ENCODE measurements at regions not wholly inside any gene's neighbourhood (a gene's known extent, or its start where the extent isn't known, plus 50 kb on each side); places are given as distances from the start of the nearest gene placed in this dataset.
"Not testable (repeated sequence)": the region's sequence is repeated elsewhere in the genome, so short reads cannot be mapped to it uniquely, and the experiment has no call there.

GRCh38 chr1:188170411-188170810 lies 1341.7 kb downstream of the PLA2G4A start:
- TF ChIP-seq EP300 (conservative IDR thresholded peaks at IDR 0.05; ENCODE audit: poor library complexity, severe bottlenecking) (no peak), SMC3 (conservative IDR thresholded peaks at IDR 0.05; ENCODE audit: poor library complexity) (no peak), RAD21 (conservative IDR thresholded peaks at IDR 0.05) (no peak), MXI1 (conservative IDR thresholded peaks at IDR 0.05; ENCODE audit: poor library complexity, severe bottlenecking) (no peak), REST (IDR thresholded peaks at IDR 0.05; ENCODE audit: borderline replicate concordance) (no peak), CTCF (IDR thresholded peaks at IDR 0.05; ENCODE audit: poor library complexity, severe bottlenecking) (no peak), TAF1 (IDR thresholded peaks at IDR 0.05; ENCODE audit: low read depth) (no peak), EZH2 (IDR thresholded peaks at IDR 0.05; ENCODE audit: borderline replicate concordance, insufficient read depth, low read length, poor library complexity, severe bottlenecking) (no peak), POLR2AphosphoS5 (IDR thresholded peaks at IDR 0.05) (no peak)
- no peaks in the 10 kb centered on the region for H3F3A ChIP-seq (ENCODE audit: insufficient read depth, low read length, poor library complexity, severe bottlenecking)
- H2AFZ ChIP-seq (ENCODE audit: low read depth, low read length), result no peak overlapping the region

GRCh38 chr1:188170935-188171334 lies 1342.2 kb downstream of the PLA2G4A start:
- Histone ChIP-seq H3F3A (ENCODE audit: insufficient read depth, low read length, poor library complexity, severe bottlenecking) (no peaks in the 10 kb centered on the region), H3K27me3 (ENCODE audit: insufficient read depth, low read depth, low read length) (no peaks in the 10 kb centered on the region), H3K79me2 (replicated peaks; ENCODE audit: insufficient read depth, low read length) (no peaks in the 10 kb centered on the region), H3K27ac (ENCODE audit: low read length) (no peak overlapping the region), H4K20me1 (ENCODE audit: insufficient read depth) (no peaks in the 10 kb centered on the region), H3K9me3 (ENCODE audit: low read length) (no peaks in the 10 kb centered on the region), H3K4me3 (ENCODE audit: low read length) (no peak overlapping the region), H3K36me3 (ENCODE audit: insufficient read depth, low read length) (no peaks in the 10 kb centered on the region), H3K9ac (ENCODE audit: low read length) (no peak overlapping the region), H2AFZ (ENCODE audit: low read depth, low read length) (no peak overlapping the region), H3K9me2 (ENCODE audit: insufficient read depth, low read length) (no peaks in the 10 kb centered on the region), H3K4me2 (ENCODE audit: low read length) (no peak overlapping the region)
- TF ChIP-seq EZH2 (IDR thresholded peaks at IDR 0.05; ENCODE audit: borderline replicate concordance, insufficient read depth, low read length, poor library complexity, severe bottlenecking) (no peak), MXI1 (conservative IDR thresholded peaks at IDR 0.05; ENCODE audit: poor library complexity, severe bottlenecking) (no peak), RAD21 (conservative IDR thresholded peaks at IDR 0.05) (no peak), EP300 (conservative IDR thresholded peaks at IDR 0.05; ENCODE audit: poor library complexity, severe bottlenecking) (no peak), TAF1 (IDR thresholded peaks at IDR 0.05; ENCODE audit: low read depth) (no peak), REST (IDR thresholded peaks at IDR 0.05; ENCODE audit: borderline replicate concordance) (no peak), POLR2AphosphoS5 (IDR thresholded peaks at IDR 0.05) (no peak), SMC3 (conservative IDR thresholded peaks at IDR 0.05; ENCODE audit: poor library complexity) (no peak), CTCF (IDR thresholded peaks at IDR 0.05; ENCODE audit: poor library complexity, severe bottlenecking) (no peak)

More at GRCh38 chr1:188170411-188170810, 1341.7 kb downstream of the PLA2G4A start:
- H3K4me3 ChIP-seq (ENCODE audit: low read length), result no peak overlapping the region
- no peaks in the 10 kb centered on the region for H3K79me2 ChIP-seq (replicated peaks; ENCODE audit: insufficient read depth, low read length)
- no peaks in the 10 kb centered on the region for H3K9me2 ChIP-seq (ENCODE audit: insufficient read depth, low read length)
- no peaks in the 10 kb centered on the region for H4K20me1 ChIP-seq (ENCODE audit: insufficient read depth)
- no peaks in the 10 kb centered on the region for H3K9me3 ChIP-seq (ENCODE audit: low read length)
- no peak overlapping the region for H3K9ac ChIP-seq (ENCODE audit: low read length)
- no peaks in the 10 kb centered on the region for H3K27me3 ChIP-seq (ENCODE audit: insufficient read depth, low read depth, low read length)
- no peaks in the 10 kb centered on the region for H3K36me3 ChIP-seq (ENCODE audit: insufficient read depth, low read length)
- peak overlapping the region; percentile 9 for H3K27ac ChIP-seq (ENCODE audit: low read length)
- no peak overlapping the region for H3K4me2 ChIP-seq (ENCODE audit: low read length)

GRCh38 chr1:188182063-188182462 lies 1353.3 kb downstream of the PLA2G4A start:
- H2AFZ ChIP-seq (ENCODE audit: low read depth, low read length); H3K27ac ChIP-seq (ENCODE audit: low read length); H3K79me2 ChIP-seq (replicated peaks; ENCODE audit: insufficient read depth, low read length); H3K27me3 ChIP-seq (ENCODE audit: insufficient read depth, low read depth, low read length); H3K4me2 ChIP-seq (ENCODE audit: low read length); H3K9ac ChIP-seq (ENCODE audit: low read length); H3K36me3 ChIP-seq (ENCODE audit: insufficient read depth, low read length); H3K4me3 ChIP-seq (ENCODE audit: low read length); H4K20me1 ChIP-seq (ENCODE audit: insufficient read depth); H3K9me3 ChIP-seq (ENCODE audit: low read length); H3K9me2 ChIP-seq (ENCODE audit: insufficient read depth, low read length); H3F3A ChIP-seq (ENCODE audit: insufficient read depth, low read length, poor library complexity, severe bottlenecking): not testable (repeated sequence)
